ENCODE measurements at regions not wholly inside any gene's neighbourhood (a gene's known extent, or its start where the extent isn't known, plus 50 kb on each side); places are given as distances from the start of the nearest gene placed in this dataset.

GRCh38 chr12:63266988-63267387 lies 116.0 kb upstream of the AVPR1A start:
- TF ChIP-seq POLR2A (IDR thresholded peaks at IDR 0.05) (no peak), CTCF (IDR thresholded peaks at IDR 0.05) (no peak)
